ENCODE measurements at regions not wholly inside any gene's neighbourhood (a gene's known extent, or its start where the extent isn't known, plus 50 kb on each side); places are given as distances from the start of the nearest gene placed in this dataset.

- TF ChIP-seq POLR2G (IDR thresholded peaks at IDR 0.05; ENCODE audit: low read depth, low read length), result no peak
- no peak for TF ChIP-seq SMC3 (conservative IDR thresholded peaks at IDR 0.05; ENCODE audit: insufficient read depth, low read depth, low read length)
- TF ChIP-seq ZKSCAN8 (CRISPR knock-in tag; IDR thresholded peaks at IDR 0.05), result no peak
- TF ChIP-seq TCF7 (IDR thresholded peaks at IDR 0.05; ENCODE audit: borderline replicate concordance), result no peak
- no peak for TF ChIP-seq CBFB (CRISPR knock-in tag; IDR thresholded peaks at IDR 0.05)
- TF ChIP-seq MAFK (IDR thresholded peaks at IDR 0.05; ENCODE audit: low read length), result no peak
- no peak for TF ChIP-seq ZNF184 (CRISPR knock-in tag; IDR thresholded peaks at IDR 0.05)
Measured at GRCh38 chr21:32136546-32136945, 142.3 kb downstream of the MIS18A start.
